MCF 10A (cell line): ENCODE measurements at regions not wholly inside any gene's neighbourhood (a gene's known extent, or its start where the extent isn't known, plus 50 kb on each side); places are given as distances from the start of the nearest gene placed in this dataset.

ENCODE experiments used
- BruUV-seq: library from RNA; stranded (reverse); fragments of 400-500 nt; replicated peaks from 2 replicates; lab custom pipeline; 2021; lab: Mats Ljungman, UMichigan
- CTCF ChIA-PET: fragments of 300-600 bp; sonication (Branson Sonifier 250); formaldehyde crosslinking; extraction: SDS; loops from one replicate; lab custom pipeline; 2021; ENCODE audit warnings: antibody characterized with exemption, inconsistent platforms; lab: Yijun Ruan, JAX
- POLR2A ChIA-PET: fragments of 300-600, 350-650 bp; sonication (Branson Sonifier 250); formaldehyde crosslinking; extraction: SDS; loops from one replicate; lab custom pipeline; 2020; ENCODE audit warnings: antibody characterized with exemption, inconsistent platforms; lab: Yijun Ruan, JAX
- DNase-seq: peaks from one replicate; pipeline ENCODE4 v3.0.0-alpha.2; 2018; ENCODE audit not compliant: unreplicated experiment
- H3K27ac Mint-ChIP-seq: one replicate; pipeline ENCODE4 v1.8.0; 2022; ENCODE audit warnings: mild to moderate bottlenecking, low read depth, mixed read lengths; ENCODE audit not compliant: unreplicated experiment
- H3K27me3 Mint-ChIP-seq: one replicate; pipeline ENCODE4 v1.8.0; 2022; ENCODE audit warnings: mixed read lengths; ENCODE audit not compliant: insufficient read depth, unreplicated experiment
- H3K36me3 Mint-ChIP-seq: one replicate; pipeline ENCODE4 v1.8.0; 2022; ENCODE audit warnings: mild to moderate bottlenecking, moderate library complexity, mixed read lengths; ENCODE audit not compliant: insufficient read depth, unreplicated experiment
- H3K4me1 Mint-ChIP-seq: one replicate; pipeline ENCODE4 v1.8.0; 2022; ENCODE audit warnings: mixed read lengths; ENCODE audit not compliant: insufficient read depth, unreplicated experiment
- H3K4me3 Mint-ChIP-seq: one replicate; pipeline ENCODE4 v1.8.0; 2022; ENCODE audit warnings: mild to moderate bottlenecking, moderate library complexity, mixed read lengths; ENCODE audit not compliant: unreplicated experiment
- H3K9me3 Mint-ChIP-seq: one replicate; pipeline ENCODE4 v1.8.0; 2022; ENCODE audit warnings: mixed read lengths; ENCODE audit not compliant: unreplicated experiment
- intact Hi-C: fragments of 100-400 bp; cut with micrococcal nuclease; formaldehyde crosslinking; loops from 2 replicates; pipeline ENCODE4 v1.14.1; 2022
- TF ChIP-seq, protein P1 (sequence below): fragments of 200-600 bp; IDR thresholded peaks from one replicate; pipeline ENCODE4 v1.8.0; 2022; ENCODE audit warnings: antibody characterized with exemption, mild to moderate bottlenecking; ENCODE audit not compliant: unreplicated experiment

DNA sequence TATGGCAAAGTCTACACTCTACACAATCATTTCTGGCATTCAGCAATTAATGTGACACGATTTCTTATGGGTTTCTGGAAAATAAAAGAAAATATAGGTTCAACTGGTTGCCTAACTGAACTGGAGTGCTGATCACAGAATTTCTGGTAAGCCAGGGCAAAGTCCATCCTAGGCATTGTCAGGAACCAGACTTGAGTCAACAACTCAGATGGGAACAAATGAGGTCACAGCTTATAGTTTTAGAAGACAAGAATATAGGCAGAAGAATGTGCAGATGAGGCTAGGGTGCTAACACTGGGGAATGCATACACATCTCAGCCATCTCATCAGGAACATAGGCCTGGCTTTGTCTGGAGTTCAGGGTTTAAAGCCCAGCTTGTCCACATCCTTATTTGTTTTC lies 317.2 kb upstream of the ID2 start:
- intact Hi-C loops: no loop called here
- H3K4me1 Mint-ChIP-seq: no peaks in the 10 kb centered on the region
- ChIA-PET CTCF (interaction anchor here (0.9 kb wide), 1 partner anchor 398 kb away, joined by 3 read pairs; no protein-coding TSS in a partner anchor), POLR2A (no interaction called here)
- H3K36me3 Mint-ChIP-seq: no peaks in the 10 kb centered on the region
- DNase-seq: no peak
- no peak overlapping the region for H3K4me3 Mint-ChIP-seq
- no peaks in the 10 kb centered on the region for H3K27me3 Mint-ChIP-seq
- peaks cover 10% of the 10 kb centered on the region for H3K9me3 Mint-ChIP-seq
- TF ChIP-seq, protein P1, sequence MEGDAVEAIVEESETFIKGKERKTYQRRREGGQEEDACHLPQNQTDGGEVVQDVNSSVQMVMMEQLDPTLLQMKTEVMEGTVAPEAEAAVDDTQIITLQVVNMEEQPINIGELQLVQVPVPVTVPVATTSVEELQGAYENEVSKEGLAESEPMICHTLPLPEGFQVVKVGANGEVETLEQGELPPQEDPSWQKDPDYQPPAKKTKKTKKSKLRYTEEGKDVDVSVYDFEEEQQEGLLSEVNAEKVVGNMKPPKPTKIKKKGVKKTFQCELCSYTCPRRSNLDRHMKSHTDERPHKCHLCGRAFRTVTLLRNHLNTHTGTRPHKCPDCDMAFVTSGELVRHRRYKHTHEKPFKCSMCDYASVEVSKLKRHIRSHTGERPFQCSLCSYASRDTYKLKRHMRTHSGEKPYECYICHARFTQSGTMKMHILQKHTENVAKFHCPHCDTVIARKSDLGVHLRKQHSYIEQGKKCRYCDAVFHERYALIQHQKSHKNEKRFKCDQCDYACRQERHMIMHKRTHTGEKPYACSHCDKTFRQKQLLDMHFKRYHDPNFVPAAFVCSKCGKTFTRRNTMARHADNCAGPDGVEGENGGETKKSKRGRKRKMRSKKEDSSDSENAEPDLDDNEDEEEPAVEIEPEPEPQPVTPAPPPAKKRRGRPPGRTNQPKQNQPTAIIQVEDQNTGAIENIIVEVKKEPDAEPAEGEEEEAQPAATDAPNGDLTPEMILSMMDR: no peak
- BruUV-seq: no TSS peak
- no peak overlapping the region for H3K27ac Mint-ChIP-seq

DNA sequence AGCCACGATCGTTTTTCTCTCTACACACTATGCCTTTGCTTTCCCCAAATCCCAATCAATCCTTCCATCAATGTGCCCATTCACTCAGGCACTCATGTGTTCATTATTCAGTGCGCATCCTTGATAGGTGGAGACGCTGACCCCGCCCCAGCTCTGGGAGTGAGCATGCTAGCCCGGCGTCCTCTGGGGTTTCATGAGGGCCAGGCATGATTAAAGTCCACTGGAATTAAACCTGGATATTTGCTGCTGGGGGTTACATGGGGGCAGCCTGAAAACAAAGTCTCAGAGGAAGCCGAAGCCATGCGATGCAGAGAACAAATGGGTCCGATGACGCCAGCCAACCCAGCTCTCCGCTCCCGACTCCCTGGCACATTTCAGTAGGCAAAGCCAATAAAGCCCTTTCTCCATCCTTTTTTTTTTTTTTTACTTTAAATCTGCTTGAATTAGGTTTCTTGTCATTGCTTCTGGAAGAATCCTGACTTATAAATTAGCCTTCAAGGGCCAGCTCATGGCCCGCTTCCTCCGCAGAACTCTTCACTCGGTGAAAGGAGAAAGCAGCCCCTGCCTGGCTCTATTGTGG lies 316.4 kb upstream of the ID2 start:
- H3K4me1 Mint-ChIP-seq: no peaks in the 10 kb centered on the region
- H3K36me3 Mint-ChIP-seq: no peaks in the 10 kb centered on the region
- peaks cover 16% of the 10 kb centered on the region for H3K9me3 Mint-ChIP-seq
- ChIA-PET POLR2A (no interaction called here), CTCF (no interaction called here)
- no peak for DNase-seq
- no peak overlapping the region for H3K4me3 Mint-ChIP-seq
- no peak overlapping the region for H3K27ac Mint-ChIP-seq
- intact Hi-C loops: no loop called here
- BruUV-seq: no TSS peak
- TF ChIP-seq, protein P1: no peak
- no peaks in the 10 kb centered on the region for H3K27me3 Mint-ChIP-seq

DNA sequence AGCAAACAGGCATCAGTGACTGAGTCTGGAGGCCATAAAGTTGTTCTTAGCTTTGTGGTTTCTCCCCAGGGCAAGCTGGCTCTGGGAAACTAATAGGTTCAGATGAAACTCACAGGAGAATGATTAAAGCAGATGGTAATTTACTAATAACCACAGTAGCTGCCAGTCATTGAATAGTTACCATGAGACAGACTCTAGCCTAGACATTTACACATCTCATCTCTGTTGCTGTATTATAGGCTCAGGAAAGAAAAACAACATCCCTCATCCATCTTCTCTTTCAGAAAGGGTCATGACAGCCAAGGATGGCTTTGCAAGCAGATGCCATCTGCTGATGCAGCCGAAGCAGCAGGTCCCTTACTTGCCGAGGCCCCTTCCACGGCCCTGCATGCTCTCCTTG lies 314.0 kb upstream of the ID2 start:
- no peak overlapping the region for H3K4me3 Mint-ChIP-seq
- ChIA-PET POLR2A (no interaction called here), CTCF (no interaction called here)
- H3K9me3 Mint-ChIP-seq: peaks cover 12% of the 10 kb centered on the region
- no peak overlapping the region for H3K27ac Mint-ChIP-seq
- TF ChIP-seq, protein P1: no peak
- no peaks in the 10 kb centered on the region for H3K27me3 Mint-ChIP-seq
- no peaks in the 10 kb centered on the region for H3K36me3 Mint-ChIP-seq
- intact Hi-C loops: no loop called here
- no peaks in the 10 kb centered on the region for H3K4me1 Mint-ChIP-seq
- BruUV-seq: no TSS peak
- DNase-seq: no peak

DNA sequence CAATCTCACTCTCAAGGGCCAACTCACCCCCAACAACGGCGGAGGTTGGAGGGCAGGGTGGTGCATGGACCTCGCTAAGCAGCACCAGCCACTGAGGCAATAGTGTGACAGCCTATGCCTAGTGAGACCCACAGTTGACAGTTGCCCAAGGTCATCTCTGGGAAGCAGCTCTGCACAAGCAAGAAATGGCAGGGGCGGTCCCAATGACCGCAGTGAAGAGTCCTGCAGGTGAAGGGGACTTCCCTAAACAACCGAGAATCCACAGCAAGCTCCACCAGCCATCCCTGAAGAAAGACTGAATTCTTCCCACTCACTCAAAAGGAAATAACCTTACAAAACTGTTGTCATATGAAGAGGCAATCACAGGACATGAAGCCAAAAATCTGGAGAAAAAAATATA lies 313.4 kb upstream of the ID2 start:
- intact Hi-C loops: no loop called here
- CTCF ChIA-PET: interaction anchor here (0.7 kb wide), 1 partner anchor 21 kb away, joined by 3 read pairs; no protein-coding TSS in a partner anchor

More for the DNA sequence above, 313.4 kb upstream of the ID2 start:
- Mint-ChIP-seq H3K9me3 (peaks cover 18% of the 10 kb centered on the region), H3K27me3 (no peaks in the 10 kb centered on the region), H3K4me1 (no peaks in the 10 kb centered on the region), H3K4me3 (no peak overlapping the region), H3K36me3 (no peaks in the 10 kb centered on the region), H3K27ac (no peak overlapping the region)
- BruUV-seq: no TSS peak
- POLR2A ChIA-PET: no interaction called here
- TF ChIP-seq, protein P1: no peak
- no peak for DNase-seq
